ENCODE measurements at regions not wholly inside any gene's neighbourhood (a gene's known extent, or its start where the extent isn't known, plus 50 kb on each side); places are given as distances from the start of the nearest gene placed in this dataset.

DNA sequence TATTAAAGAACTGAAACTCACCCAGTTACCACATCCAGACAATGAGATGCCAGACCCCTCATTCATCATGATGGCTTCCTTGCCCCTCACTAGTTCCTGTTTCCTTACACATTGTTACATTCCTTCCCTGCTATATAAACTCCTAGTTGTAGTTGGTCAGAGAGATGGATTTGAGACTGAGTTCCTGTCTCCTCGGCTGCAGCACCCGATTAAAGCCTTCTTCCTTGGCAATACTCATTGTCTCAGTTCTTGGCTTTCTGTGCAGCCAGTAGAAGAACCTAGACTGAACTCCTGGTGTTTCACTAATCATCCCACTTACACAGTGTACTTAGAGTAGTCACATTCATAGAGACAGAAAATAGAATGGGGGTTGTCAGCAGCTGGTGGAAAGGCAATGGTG, 324.7 kb downstream of the TRIML1 start:
- Histone ChIP-seq H3K4me3 (ENCODE audit: low read length) (no peak overlapping the region), H3K4me1 (ENCODE audit: insufficient read depth, low read length) (no peaks in the 10 kb centered on the region), H3K27me3 (ENCODE audit: insufficient read depth, low read length) (no peaks in the 10 kb centered on the region), H3K27ac (ENCODE audit: low read depth, low read length) (no peak overlapping the region), H3K36me3 (ENCODE audit: insufficient read depth, low read length) (0 out of 2 replicates have a peak, but pooled peaks cover 3% of the 10 kb centered on the region), H3K9ac (ENCODE audit: low read depth, low read length) (no peak overlapping the region), H3K9me3 (ENCODE audit: insufficient read depth, low read depth, low read length) (peaks cover 18% of the 10 kb centered on the region; the same call in 1 of the 2 replicates)
- WGBS: 69% methylated on average over 2 of the region's 2 CpGs

DNA sequence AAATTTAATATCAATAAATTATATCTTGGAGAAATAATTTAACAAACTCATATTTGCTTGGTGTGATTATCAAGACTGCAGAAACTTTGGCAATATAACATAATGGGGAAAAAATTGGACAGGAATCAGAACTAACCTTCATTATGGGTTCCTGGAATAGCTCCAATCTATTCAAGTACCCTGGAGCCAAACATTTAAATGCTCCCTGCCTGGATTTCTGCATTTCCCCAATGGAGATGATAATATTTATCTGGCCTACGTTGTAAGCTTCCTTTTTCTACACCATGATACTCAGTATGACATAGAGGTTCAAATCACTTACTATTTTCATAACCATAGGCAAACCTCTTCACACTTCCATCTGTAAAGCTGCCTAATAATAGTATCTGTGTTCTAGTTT, 326.8 kb downstream of the TRIML1 start:
- WGBS: 100% methylated on average over 1 of the region's 1 CpG
- Histone ChIP-seq H3K9me3 (ENCODE audit: insufficient read depth, low read depth, low read length) (peaks cover 18% of the 10 kb centered on the region; the same call in 1 of the 2 replicates), H3K4me3 (ENCODE audit: low read length) (no peak overlapping the region), H3K4me1 (ENCODE audit: insufficient read depth, low read length) (no peaks in the 10 kb centered on the region), H3K27me3 (ENCODE audit: insufficient read depth, low read length) (no peaks in the 10 kb centered on the region), H3K36me3 (ENCODE audit: insufficient read depth, low read length) (0 out of 2 replicates have a peak, but pooled peaks cover 3% of the 10 kb centered on the region), H3K9ac (ENCODE audit: low read depth, low read length) (no peak overlapping the region), H3K27ac (ENCODE audit: low read depth, low read length) (no peak overlapping the region)

DNA sequence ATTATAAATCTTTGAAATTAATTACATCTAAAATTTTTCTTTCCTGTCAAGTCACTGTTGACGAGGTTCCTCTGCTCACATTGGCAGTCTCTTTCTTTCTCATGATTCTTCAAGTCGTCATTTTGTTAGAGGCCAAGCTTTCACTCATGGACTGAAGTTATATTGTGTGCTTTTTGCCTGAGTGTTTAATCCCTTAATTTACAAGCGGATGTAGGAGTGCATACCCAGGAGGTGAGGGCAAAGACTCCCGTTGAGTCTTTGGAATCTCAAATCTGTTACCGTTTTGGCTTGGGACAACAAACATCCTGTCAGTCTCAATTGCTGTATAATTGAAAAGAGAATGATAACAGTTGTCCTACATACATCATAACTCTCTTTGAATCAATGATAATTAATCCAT, 345.0 kb downstream of the TRIML1 start:
- no peaks in the 10 kb centered on the region for H3K36me3 ChIP-seq (ENCODE audit: insufficient read depth, low read length)
- H3K9me3 ChIP-seq (ENCODE audit: insufficient read depth, low read depth, low read length): no peaks in the 10 kb centered on the region
- no peaks in the 10 kb centered on the region for H3K27me3 ChIP-seq (ENCODE audit: insufficient read depth, low read length)
- H3K27ac ChIP-seq (ENCODE audit: low read depth, low read length): no peak overlapping the region
- 0 out of 2 replicates have a peak, but pooled peaks cover 5% of the 10 kb centered on the region for H3K4me1 ChIP-seq (ENCODE audit: insufficient read depth, low read length)
- no peak overlapping the region for H3K4me3 ChIP-seq (ENCODE audit: low read length)
- WGBS: 83% methylated on average over 5 of the region's 5 CpGs
- no peak overlapping the region for H3K9ac ChIP-seq (ENCODE audit: low read depth, low read length)

DNA sequence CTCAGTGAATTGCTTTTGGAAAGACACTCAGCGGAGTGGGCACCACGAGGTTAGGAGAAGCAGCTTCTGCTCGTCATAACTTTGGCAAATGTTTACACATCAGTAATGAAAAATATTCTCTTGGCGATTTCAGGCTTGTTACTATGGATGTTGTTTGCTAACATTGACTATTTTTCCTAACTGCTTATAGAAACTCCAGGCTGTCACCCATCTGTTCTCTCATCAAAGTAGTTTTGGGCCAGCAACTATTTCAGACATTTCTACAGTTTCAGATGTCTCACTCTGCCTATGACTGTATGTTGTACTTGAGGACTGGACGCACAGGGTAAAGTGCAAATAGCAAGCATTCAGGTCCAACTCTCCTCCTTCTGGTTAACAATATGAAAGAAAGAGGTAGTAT, 346.7 kb downstream of the TRIML1 start:
- 98% methylated on average over 4 of the region's 5 CpGs for WGBS
- H3K27me3 ChIP-seq (ENCODE audit: insufficient read depth, low read length): no peaks in the 10 kb centered on the region

DNA sequence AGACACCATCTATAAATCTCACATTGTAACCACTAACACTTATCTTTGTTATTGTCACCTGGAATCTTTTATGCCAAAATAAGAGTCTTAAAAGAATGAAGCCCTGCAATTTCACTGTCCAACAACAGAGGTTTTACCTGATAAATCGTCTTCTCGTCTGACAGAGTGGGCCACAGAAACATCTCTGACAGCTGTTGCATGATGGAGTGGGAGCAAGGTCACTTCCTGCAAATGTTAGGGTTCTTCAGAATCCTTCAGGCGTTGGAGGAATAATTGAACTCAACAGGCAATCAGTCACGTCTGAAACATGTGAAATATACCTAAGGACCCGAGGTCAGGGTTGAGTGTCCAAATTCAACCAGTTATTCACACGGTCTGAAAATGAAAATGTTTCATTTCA, 353.6 kb downstream of the TRIML1 start:
- no peaks in the 10 kb centered on the region for H3K4me1 ChIP-seq (ENCODE audit: insufficient read depth, low read length)
- no peak overlapping the region for H3K4me3 ChIP-seq (ENCODE audit: low read length)
- H3K9me3 ChIP-seq (ENCODE audit: insufficient read depth, low read depth, low read length): peaks cover 7% of the 10 kb centered on the region; the same call in 1 of the 2 replicates
- no peak overlapping the region for H3K27ac ChIP-seq (ENCODE audit: low read depth, low read length)
- no peak overlapping the region for H3K9ac ChIP-seq (ENCODE audit: low read depth, low read length)
- no peaks in the 10 kb centered on the region for H3K27me3 ChIP-seq (ENCODE audit: insufficient read depth, low read length)
- H3K36me3 ChIP-seq (ENCODE audit: insufficient read depth, low read length): no peaks in the 10 kb centered on the region
- WGBS: 95% methylated on average over 6 of the region's 6 CpGs

More for the DNA sequence above, 346.7 kb downstream of the TRIML1 start:
- no peak overlapping the region for H3K27ac ChIP-seq (ENCODE audit: low read depth, low read length)
- H3K4me1 ChIP-seq (ENCODE audit: insufficient read depth, low read length): 0 out of 2 replicates have a peak, but pooled peaks cover 5% of the 10 kb centered on the region
- H3K4me3 ChIP-seq (ENCODE audit: low read length): no peak overlapping the region
- H3K9me3 ChIP-seq (ENCODE audit: insufficient read depth, low read depth, low read length): no peaks in the 10 kb centered on the region
- no peaks in the 10 kb centered on the region for H3K36me3 ChIP-seq (ENCODE audit: insufficient read depth, low read length)
- no peak overlapping the region for H3K9ac ChIP-seq (ENCODE audit: low read depth, low read length)

DNA sequence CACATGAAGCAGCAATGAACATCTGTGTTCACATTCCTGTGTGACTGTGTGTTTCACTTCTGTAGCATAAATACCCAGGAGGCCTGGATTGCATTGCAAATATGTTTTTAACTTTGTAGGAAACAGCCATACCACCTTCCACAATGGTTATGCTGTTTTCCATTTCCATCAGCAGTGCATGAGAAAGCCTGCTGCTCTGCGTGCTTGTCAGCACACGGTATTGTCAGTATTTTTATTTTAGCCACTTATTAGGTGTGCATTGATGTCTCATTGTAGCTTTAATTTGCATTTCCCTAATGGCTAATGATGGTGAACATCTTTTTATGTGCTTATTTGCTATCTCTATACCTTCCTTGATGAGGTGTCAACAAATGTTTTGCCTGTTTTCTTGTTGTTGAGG, 355.9 kb downstream of the TRIML1 start:
- H3K36me3 ChIP-seq (ENCODE audit: insufficient read depth, low read length): no peaks in the 10 kb centered on the region
- H3K9me3 ChIP-seq (ENCODE audit: insufficient read depth, low read depth, low read length): peaks cover 7% of the 10 kb centered on the region; the same call in 1 of the 2 replicates
- 97% methylated on average over 2 of the region's 2 CpGs for WGBS
- H3K4me3 ChIP-seq (ENCODE audit: low read length): no peak overlapping the region
- no peaks in the 10 kb centered on the region for H3K4me1 ChIP-seq (ENCODE audit: insufficient read depth, low read length)
- no peak overlapping the region for H3K27ac ChIP-seq (ENCODE audit: low read depth, low read length)
- H3K27me3 ChIP-seq (ENCODE audit: insufficient read depth, low read length): no peaks in the 10 kb centered on the region
- no peak overlapping the region for H3K9ac ChIP-seq (ENCODE audit: low read depth, low read length)

DNA sequence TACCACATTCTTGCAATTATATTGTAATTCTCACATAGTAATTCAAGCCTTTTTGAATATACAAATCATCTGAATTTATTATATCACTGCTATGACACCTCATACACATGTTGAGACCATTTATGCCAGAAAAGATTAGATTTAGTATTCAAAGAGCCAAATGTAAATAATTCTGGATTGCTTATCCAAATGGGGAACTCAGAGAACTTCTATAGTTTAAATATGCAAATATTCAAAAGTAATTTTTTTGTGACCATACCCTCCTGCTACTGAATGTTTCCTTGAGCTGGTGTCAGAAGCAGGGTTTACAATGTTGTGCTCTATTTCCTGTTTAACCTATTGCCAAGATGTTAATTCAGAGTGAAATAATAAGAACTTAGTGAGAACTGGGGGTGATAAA, 372.2 kb downstream of the TRIML1 start:
- no peak overlapping the region for H3K4me3 ChIP-seq (ENCODE audit: low read length)
- H3K27me3 ChIP-seq (ENCODE audit: insufficient read depth, low read length): no peaks in the 10 kb centered on the region

DNA sequence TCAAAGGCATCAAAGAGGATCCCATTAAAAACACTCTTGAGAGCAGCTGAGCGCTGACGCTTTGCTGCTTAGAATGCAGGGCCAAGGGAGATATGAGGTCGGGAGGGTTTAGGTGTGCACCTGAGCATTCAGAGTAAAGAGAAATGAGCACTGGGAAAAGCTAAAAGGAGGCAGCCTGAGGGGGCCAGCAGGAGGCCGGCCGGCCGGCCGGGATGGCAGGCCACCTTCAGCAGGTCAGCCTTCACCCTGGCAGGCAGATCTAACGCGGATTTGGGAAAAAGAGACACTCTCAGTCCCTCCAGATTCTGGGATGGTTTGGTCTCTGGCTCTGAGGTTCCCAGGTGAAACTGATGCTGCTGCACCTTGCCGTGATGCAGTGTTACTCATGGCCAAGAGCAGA, 393.5 kb downstream of the TRIML1 start:
- Histone ChIP-seq H3K27ac (ENCODE audit: low read depth, low read length) (no peak overlapping the region), H3K4me1 (ENCODE audit: insufficient read depth, low read length) (no peaks in the 10 kb centered on the region), H3K4me3 (ENCODE audit: low read length) (no peak overlapping the region), H3K27me3 (ENCODE audit: insufficient read depth, low read length) (no peaks in the 10 kb centered on the region), H3K9me3 (ENCODE audit: insufficient read depth, low read depth, low read length) (no peaks in the 10 kb centered on the region), H3K9ac (ENCODE audit: low read depth, low read length) (no peak overlapping the region), H3K36me3 (ENCODE audit: insufficient read depth, low read length) (no peaks in the 10 kb centered on the region)
- WGBS: 83% methylated on average over 10 of the region's 10 CpGs

More for the DNA sequence above, 372.2 kb downstream of the TRIML1 start:
- Histone ChIP-seq H3K36me3 (ENCODE audit: insufficient read depth, low read length) (no peaks in the 10 kb centered on the region), H3K27ac (ENCODE audit: low read depth, low read length) (no peak overlapping the region), H3K9me3 (ENCODE audit: insufficient read depth, low read depth, low read length) (no peaks in the 10 kb centered on the region), H3K4me1 (ENCODE audit: insufficient read depth, low read length) (no peaks in the 10 kb centered on the region), H3K9ac (ENCODE audit: low read depth, low read length) (no peak overlapping the region)

DNA sequence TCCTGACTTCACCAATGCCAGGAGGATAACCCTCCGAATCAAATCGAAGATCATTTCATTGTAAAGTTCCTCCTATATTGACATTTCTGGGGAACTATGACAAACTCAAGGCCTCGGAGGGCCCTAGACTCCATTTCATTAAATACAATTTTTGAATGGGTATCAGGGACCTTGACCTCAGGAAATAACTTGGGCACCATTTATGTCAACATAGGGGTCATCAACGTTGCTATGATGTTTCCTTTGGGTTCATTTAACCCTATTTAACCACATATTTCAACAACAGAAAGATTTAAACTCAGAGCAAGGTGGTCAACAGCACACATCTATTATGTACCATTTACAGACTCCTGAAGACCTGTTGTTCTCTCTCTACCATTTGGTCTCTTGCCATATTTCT, 395.1 kb downstream of the TRIML1 start:
- Histone ChIP-seq H3K4me3 (ENCODE audit: low read length) (no peak overlapping the region), H3K4me1 (ENCODE audit: insufficient read depth, low read length) (no peaks in the 10 kb centered on the region), H3K9ac (ENCODE audit: low read depth, low read length) (no peak overlapping the region), H3K36me3 (ENCODE audit: insufficient read depth, low read length) (no peaks in the 10 kb centered on the region), H3K27me3 (ENCODE audit: insufficient read depth, low read length) (no peaks in the 10 kb centered on the region), H3K9me3 (ENCODE audit: insufficient read depth, low read depth, low read length) (peaks cover 10% of the 10 kb centered on the region), H3K27ac (ENCODE audit: low read depth, low read length) (no peak overlapping the region)
- 93% methylated on average over 4 of the region's 4 CpGs for WGBS

DNA sequence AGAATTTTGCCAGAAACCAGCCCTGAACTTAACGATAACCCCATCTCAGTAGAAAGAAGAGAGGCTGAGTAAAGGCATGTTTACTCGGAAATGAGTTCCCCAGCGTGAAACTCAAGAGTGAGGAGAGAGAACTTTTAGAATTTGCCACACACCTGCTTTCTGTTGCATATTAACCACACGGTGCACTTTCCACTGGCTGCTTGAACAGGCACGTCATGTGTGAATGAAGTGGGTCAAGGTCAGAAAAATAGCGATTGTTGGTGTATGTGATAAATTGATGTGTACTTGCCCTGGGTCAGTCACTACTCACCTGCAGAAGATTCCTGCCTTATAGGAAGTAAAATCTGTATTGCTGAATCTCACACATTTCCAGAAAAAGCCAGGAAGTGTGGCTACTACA, 395.7 kb downstream of the TRIML1 start:
- H3K9me3 ChIP-seq (ENCODE audit: insufficient read depth, low read depth, low read length): peaks cover 14% of the 10 kb centered on the region
- no peak overlapping the region for H3K27ac ChIP-seq (ENCODE audit: low read depth, low read length)
- H3K27me3 ChIP-seq (ENCODE audit: insufficient read depth, low read length): no peaks in the 10 kb centered on the region
- 99% methylated on average over 6 of the region's 6 CpGs for WGBS
- no peak overlapping the region for H3K4me3 ChIP-seq (ENCODE audit: low read length)
- H3K9ac ChIP-seq (ENCODE audit: low read depth, low read length): no peak overlapping the region
- H3K4me1 ChIP-seq (ENCODE audit: insufficient read depth, low read length): no peaks in the 10 kb centered on the region
- no peaks in the 10 kb centered on the region for H3K36me3 ChIP-seq (ENCODE audit: insufficient read depth, low read length)

DNA sequence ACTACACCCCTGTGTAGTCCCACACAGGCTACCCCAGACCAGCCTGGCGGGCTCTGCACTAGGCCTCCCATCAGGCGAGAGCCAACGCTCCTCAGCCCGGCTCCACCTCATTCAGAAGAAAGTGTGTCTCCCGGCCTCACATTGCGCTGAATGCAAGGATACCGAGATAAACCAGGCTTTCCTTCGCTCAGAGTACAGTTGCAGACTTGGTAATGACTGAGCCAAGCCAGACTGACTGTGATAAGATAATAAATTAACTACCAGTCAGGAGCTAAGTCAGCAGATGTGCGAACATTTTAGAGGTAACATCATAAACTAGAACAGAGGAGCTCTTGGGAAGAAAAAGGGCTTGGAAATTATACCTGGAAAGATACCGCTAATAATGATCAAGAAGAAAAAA, 397.6 kb downstream of the TRIML1 start:
- Histone ChIP-seq H3K4me1 (ENCODE audit: insufficient read depth, low read length) (no peaks in the 10 kb centered on the region), H3K9ac (ENCODE audit: low read depth, low read length) (no peak overlapping the region), H3K27ac (ENCODE audit: low read depth, low read length) (no peak overlapping the region), H3K4me3 (ENCODE audit: low read length) (no peak overlapping the region), H3K9me3 (ENCODE audit: insufficient read depth, low read depth, low read length) (peaks cover 14% of the 10 kb centered on the region), H3K36me3 (ENCODE audit: insufficient read depth, low read length) (no peaks in the 10 kb centered on the region), H3K27me3 (ENCODE audit: insufficient read depth, low read length) (no peaks in the 10 kb centered on the region)
- WGBS: 95% methylated on average over 10 of the region's 10 CpGs

DNA sequence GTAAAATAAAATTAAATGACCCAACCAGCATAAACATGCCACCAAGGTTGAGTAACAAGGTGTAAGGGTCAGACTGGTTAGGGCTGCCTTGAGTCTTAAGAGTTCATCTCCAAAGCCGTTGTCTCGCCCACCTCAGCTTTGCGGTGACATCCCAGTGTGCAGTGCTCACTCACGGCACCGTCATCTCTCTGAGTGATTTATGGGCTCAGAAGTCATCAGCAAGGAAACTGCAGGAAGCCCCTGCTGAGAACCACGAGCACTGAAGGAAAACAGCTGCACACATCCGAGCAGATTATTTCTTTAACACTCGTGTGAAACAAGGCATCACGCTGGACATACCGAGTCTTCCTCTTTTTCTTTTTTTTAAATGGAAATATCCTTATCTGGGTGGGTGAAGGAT, 411.1 kb downstream of the TRIML1 start:
- Histone ChIP-seq H3K27ac (ENCODE audit: low read depth, low read length) (no peak overlapping the region), H3K4me3 (ENCODE audit: low read length) (no peak overlapping the region), H3K27me3 (ENCODE audit: insufficient read depth, low read length) (no peaks in the 10 kb centered on the region), H3K36me3 (ENCODE audit: insufficient read depth, low read length) (no peaks in the 10 kb centered on the region), H3K9ac (ENCODE audit: low read depth, low read length) (no peak overlapping the region), H3K4me1 (ENCODE audit: insufficient read depth, low read length) (no peaks in the 10 kb centered on the region), H3K9me3 (ENCODE audit: insufficient read depth, low read depth, low read length) (no peaks in the 10 kb centered on the region)
- WGBS: 94% methylated on average over 10 of the region's 10 CpGs

All from HUES64 (cell line).